Activated CD8-positive, alpha-beta memory T cell treated with anti-CD3 and anti-CD28 coated beads, Interleukin-2, amount 10 ng/mL, durations not matched to agents 7 days and 5 days (primary cell): ENCODE measurements at regions not wholly inside any gene's neighbourhood (a gene's known extent, or its start where the extent isn't known, plus 50 kb on each side); places are given as distances from the start of the nearest gene placed in this dataset.
"Not testable (repeated sequence)": the region's sequence is repeated elsewhere in the genome, so short reads cannot be mapped to it uniquely, and the experiment has no call there.

ENCODE experiments used
- ATAC-seq: fragments of 150-1000 bp; cut with Tn5 transposase; one replicate; pipeline ENCODE4 v1.10.0; 2021; ENCODE audit warnings: moderate library complexity
- CTCF ChIA-PET: fragments of 350-600 bp; sonication (Branson Sonifier 250); formaldehyde crosslinking; loops from one replicate; lab custom pipeline; 2021; ENCODE audit warnings: antibody characterized with exemption; lab: Charles Lee
- DNase-seq: peaks from one replicate; pipeline ENCODE4 v3.0.0-alpha.2; 2020
- H3K27ac Mint-ChIP-seq: one replicate; pipeline ENCODE4 v1.8.0; 2021; ENCODE audit warnings: mild to moderate bottlenecking, mixed read lengths
- H3K27me3 Mint-ChIP-seq: one replicate; pipeline ENCODE4 v1.8.0; 2021; ENCODE audit warnings: mixed read lengths
- H3K36me3 Mint-ChIP-seq: one replicate; pipeline ENCODE4 v1.8.0; 2021; ENCODE audit warnings: mild to moderate bottlenecking, mixed read lengths
- H3K4me1 Mint-ChIP-seq: one replicate; pipeline ENCODE4 v1.8.0; 2021; ENCODE audit warnings: mixed read lengths
- H3K4me3 Mint-ChIP-seq: one replicate; pipeline ENCODE4 v1.8.0; 2021; ENCODE audit warnings: mild to moderate bottlenecking, moderate library complexity, mixed read lengths
- H3K9me3 Mint-ChIP-seq: one replicate; pipeline ENCODE4 v1.8.0; 2022; ENCODE audit warnings: low read depth, mixed read lengths

DNA sequence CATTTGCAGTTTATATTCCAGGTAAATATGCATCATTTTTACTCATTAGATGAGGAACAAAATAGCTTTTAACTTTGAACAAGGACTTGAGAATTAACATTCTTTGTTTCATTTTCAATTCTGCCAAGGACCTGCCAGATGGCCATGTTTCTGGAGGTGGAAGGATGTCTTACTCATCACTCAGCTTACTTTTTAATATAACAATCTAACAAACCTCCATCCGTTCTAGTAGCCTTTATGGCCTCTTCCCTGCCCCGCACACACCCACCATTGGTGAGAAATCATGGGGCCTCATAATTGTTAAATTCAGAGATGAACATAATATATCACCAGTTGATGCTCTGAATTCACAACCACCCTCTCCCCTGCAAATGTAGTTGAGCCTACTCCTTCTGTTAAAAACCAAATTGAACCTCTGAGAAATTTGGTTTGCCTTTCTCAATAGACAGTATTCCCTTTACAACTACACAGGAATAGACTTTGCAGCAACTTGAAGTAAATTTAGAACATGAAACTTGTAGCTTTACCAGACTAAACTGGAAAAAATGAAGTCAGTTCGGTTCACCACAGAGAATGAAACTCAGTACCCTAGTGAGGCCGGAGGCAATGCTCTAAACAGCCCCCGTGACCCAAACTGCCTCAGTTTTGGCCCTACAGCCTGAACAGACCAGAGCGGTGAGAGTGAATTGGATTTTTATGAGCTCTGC is 50.1 kb upstream of the ACSL4 start:
- Mint-ChIP-seq H3K27ac (peak overlapping the region; percentile 97), H3K4me3 (peak overlapping the region; percentile 65), H3K4me1 (peaks cover 16% of the 10 kb centered on the region), H3K9me3 (no peaks in the 10 kb centered on the region), H3K27me3 (no peaks in the 10 kb centered on the region), H3K36me3 (peaks cover 4% of the 10 kb centered on the region)
- DNase-seq (peak; percentile 40), ATAC-seq (peak; percentile 78)
- CTCF ChIA-PET, result interaction anchor here (1.7 kb wide), 1 partner anchor 24 kb away, joined by 5 read pairs; no protein-coding TSS in a partner anchor

DNA sequence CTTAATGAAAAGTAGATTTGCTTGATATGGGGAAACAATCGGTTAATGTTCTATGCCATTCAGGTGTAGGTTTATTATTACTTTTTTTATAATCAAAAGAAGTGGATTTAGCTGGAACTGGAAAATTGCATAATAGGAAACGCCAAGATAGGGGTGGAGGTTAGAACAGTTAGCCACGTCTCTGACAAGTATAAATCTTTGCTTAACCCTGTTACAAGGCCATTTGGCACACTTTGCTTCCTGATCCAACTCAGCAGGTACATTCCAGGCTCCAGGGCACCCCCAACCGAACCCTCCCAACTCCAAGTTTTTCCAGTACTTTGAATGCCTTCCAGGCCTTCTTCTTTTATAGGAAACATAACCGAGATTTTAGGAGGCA is 50.6 kb upstream of the ACSL4 start:
- CTCF ChIA-PET, result interaction anchor here (1.7 kb wide), 1 partner anchor 24 kb away, joined by 5 read pairs; no protein-coding TSS in a partner anchor
- Mint-ChIP-seq H3K4me3 (no peak overlapping the region), H3K9me3 (no peaks in the 10 kb centered on the region), H3K36me3 (peaks cover 4% of the 10 kb centered on the region), H3K4me1 (peaks cover 16% of the 10 kb centered on the region), H3K27me3 (no peaks in the 10 kb centered on the region), H3K27ac (peak overlapping the region; percentile 97)
- ATAC-seq (no peak), DNase-seq (no peak)

DNA sequence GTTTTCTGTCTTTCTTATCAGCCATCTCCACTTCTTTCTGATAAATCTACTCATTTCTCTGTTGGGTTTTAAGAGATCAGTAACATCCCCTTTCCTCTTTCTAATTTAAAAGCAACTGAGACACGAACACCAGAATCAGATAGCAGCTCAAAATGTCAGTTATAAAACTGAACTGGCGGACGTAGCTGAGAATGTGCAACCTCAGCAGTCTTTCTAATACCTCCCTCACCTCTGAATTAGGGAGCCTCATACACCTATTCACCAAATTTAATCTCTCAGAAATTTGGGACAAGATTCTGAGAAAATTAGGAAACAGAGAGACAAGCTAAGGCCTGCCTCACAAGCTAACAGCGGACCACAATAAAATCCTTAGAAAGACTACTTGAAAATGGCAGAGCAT is 52.0 kb upstream of the ACSL4 start:
- Mint-ChIP-seq H3K9me3 (no peaks in the 10 kb centered on the region), H3K27ac (no peak overlapping the region), H3K4me3 (no peak overlapping the region), H3K4me1 (peaks cover 16% of the 10 kb centered on the region), H3K27me3 (no peaks in the 10 kb centered on the region), H3K36me3 (peaks cover 4% of the 10 kb centered on the region)
- DNase-seq, result no peak
- ATAC-seq, result no peak
- CTCF ChIA-PET, result interaction anchor here (1.3 to 1.4 kb wide), 2 partner anchors 35 to 72 kb away, joined by 3 read pairs; no protein-coding TSS in a partner anchor

DNA sequence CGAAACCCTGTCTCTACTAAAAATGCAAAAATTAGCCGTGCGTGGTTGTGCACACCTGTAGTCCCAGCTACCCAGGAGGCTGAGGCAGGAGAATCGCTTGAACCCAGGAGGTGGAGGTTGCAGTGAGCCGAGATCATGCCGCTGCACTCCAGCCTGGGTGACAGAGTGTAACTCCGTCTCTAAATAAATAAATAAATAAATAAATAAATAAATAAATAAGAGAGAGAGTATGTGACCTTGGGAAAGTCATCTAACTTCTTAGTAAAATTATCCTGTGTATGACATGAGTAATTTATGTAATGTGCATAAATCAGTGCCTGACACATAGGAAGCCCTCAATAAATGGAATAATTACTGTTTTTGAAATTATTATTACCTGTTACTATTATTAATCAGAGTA is 57.5 kb upstream of the ACSL4 start:
- H3K4me1 Mint-ChIP-seq, ATAC-seq, H3K9me3 Mint-ChIP-seq, H3K27me3 Mint-ChIP-seq, H3K4me3 Mint-ChIP-seq, DNase-seq, CTCF ChIA-PET, H3K36me3 Mint-ChIP-seq, H3K27ac Mint-ChIP-seq: not testable (repeated sequence)

DNA sequence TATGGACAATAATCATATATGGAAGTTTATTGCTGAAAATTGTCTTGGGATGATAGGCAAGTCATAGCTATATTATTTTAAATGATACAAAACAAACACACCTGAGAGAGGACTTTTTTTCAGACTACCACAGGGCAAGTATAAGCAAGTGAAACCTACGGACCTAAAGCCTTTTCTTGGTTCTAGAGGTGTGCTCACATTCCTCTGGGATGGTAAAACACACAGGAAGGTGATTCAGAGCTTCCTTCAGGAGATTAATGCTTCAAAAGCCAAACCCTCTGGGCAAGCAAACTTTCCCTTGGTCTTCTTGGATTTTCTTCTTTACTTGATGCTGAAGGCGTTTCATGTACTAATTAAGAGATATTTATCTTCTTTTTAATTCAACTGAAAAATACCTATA is 60.1 kb upstream of the ACSL4 start:
- no peaks in the 10 kb centered on the region for H3K9me3 Mint-ChIP-seq
- H3K27me3 Mint-ChIP-seq, result no peaks in the 10 kb centered on the region
- no peak for ATAC-seq
- peaks cover 5% of the 10 kb centered on the region for H3K4me1 Mint-ChIP-seq
- no peak for DNase-seq
- H3K36me3 Mint-ChIP-seq, result peaks cover 2% of the 10 kb centered on the region
- H3K27ac Mint-ChIP-seq, result no peak overlapping the region
- no peak overlapping the region for H3K4me3 Mint-ChIP-seq
- CTCF ChIA-PET, result no interaction called here

DNA sequence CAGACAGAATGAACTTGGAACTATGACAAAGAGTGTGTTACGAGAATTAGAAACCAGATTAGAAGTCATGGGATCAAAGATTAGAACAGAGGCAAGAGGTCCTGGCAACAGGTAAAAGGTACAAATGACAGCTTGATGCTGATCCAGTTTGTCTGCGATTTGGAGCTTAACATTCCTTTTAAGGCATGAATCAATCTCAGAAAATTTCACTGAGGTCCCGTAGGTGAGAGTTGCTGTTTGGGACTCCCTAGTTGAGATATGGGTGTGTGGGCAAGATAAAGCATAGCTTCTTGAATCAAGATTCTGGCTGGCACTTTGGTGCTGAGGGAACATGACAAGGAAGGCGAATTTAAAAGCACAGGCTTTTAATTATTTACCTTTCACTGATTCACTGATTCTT is 62.6 kb upstream of the ACSL4 start:
- Mint-ChIP-seq H3K4me3 (no peak overlapping the region), H3K27me3 (no peaks in the 10 kb centered on the region), H3K4me1 (peaks cover 5% of the 10 kb centered on the region), H3K27ac (no peak overlapping the region), H3K36me3 (peaks cover 2% of the 10 kb centered on the region), H3K9me3 (no peaks in the 10 kb centered on the region)
- DNase-seq (no peak), ATAC-seq (no peak)
- CTCF ChIA-PET, result no interaction called here

DNA sequence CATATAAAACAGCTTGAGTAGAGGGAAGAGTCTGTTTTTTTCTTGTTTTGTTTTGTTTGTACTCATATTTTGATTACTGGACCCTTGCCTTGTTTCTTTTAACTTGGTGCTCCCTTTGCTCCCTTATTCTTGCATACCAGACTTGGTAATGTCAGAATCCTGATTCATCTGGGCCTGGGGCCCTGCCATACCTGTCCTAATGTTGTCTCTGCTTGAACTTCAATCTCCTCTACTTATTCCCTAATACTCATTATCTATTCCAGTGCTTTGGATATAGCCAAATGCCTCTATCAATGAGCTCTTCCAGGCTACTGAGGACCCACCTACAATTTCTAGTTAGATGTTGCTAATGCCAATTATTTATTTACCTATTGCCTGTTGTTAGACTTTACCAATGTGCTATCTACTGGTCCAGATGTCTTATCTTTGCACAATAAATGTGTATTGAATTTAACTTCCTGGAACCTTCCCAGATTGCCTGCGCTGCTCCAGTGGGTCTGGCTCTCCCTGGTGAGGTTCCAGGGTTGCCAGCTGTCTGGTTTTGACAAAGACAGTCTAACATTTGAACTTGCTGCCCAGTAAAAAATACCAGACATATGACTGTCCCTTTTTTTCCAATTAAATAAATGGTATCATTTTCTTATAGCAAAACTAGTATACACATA is 64.4 kb upstream of the ACSL4 start:
- no peak for ATAC-seq

DNA sequence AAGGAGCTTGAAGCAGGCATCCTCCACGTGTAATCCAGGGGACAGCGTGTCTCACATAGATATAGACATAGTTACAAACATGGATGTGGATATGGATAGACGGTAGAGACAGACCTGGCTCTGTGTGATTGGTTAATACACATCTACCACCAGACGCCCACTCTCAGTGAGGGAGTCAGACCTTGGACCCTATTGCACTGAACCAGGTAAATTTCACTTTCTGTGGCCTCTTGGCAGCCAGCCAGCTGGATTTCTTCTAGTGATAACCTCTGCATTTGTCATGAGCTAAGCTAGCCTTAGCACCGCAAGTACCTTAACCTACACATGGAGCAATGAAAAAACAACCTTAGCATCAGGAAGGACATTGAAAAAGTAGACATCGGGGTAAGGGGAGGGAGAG is 79.2 kb upstream of the ACSL4 start:
- no peaks in the 10 kb centered on the region for H3K36me3 Mint-ChIP-seq
- H3K4me3 Mint-ChIP-seq, result no peak overlapping the region
- H3K4me1 Mint-ChIP-seq, result no peaks in the 10 kb centered on the region
- CTCF ChIA-PET, result no interaction called here
- no peak for DNase-seq
- H3K27me3 Mint-ChIP-seq, result peaks cover 3% of the 10 kb centered on the region
- ATAC-seq, result no peak
- H3K9me3 Mint-ChIP-seq, result no peaks in the 10 kb centered on the region
- no peak overlapping the region for H3K27ac Mint-ChIP-seq

More for the DNA sequence above, 64.4 kb upstream of the ACSL4 start:
- H3K4me1 Mint-ChIP-seq, result peaks cover 2% of the 10 kb centered on the region
- H3K4me3 Mint-ChIP-seq, result no peak overlapping the region
- H3K27ac Mint-ChIP-seq, result no peak overlapping the region
- CTCF ChIA-PET, result no interaction called here
- H3K9me3 Mint-ChIP-seq, result no peaks in the 10 kb centered on the region
- H3K27me3 Mint-ChIP-seq, result no peaks in the 10 kb centered on the region
- H3K36me3 Mint-ChIP-seq, result peaks cover 2% of the 10 kb centered on the region
- DNase-seq, result no peak

DNA sequence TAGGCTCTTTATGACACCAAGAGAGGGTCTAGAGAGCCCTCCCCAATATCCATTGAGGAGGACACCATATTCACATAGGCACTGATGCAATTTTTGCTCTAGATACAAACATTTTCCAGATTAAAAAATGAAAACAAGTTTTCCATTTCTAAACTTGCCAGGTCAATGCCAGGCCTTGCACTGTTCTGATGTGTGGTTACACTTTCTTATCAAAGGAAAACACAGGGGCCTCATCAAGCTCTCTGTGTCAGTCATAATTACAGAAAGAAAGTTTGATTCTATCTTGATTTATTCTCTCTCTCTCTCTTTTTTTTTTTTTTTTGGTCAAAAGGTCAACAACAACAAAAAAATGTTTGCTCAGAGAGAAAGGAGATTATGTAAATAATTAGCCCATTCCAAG is 80.2 kb upstream of the ACSL4 start:
- Mint-ChIP-seq H3K4me3 (no peak overlapping the region), H3K4me1 (no peaks in the 10 kb centered on the region), H3K9me3 (no peaks in the 10 kb centered on the region), H3K36me3 (no peaks in the 10 kb centered on the region), H3K27me3 (peaks cover 3% of the 10 kb centered on the region), H3K27ac (no peak overlapping the region)
- ATAC-seq (no peak), DNase-seq (no peak)
- CTCF ChIA-PET, result no interaction called here

DNA sequence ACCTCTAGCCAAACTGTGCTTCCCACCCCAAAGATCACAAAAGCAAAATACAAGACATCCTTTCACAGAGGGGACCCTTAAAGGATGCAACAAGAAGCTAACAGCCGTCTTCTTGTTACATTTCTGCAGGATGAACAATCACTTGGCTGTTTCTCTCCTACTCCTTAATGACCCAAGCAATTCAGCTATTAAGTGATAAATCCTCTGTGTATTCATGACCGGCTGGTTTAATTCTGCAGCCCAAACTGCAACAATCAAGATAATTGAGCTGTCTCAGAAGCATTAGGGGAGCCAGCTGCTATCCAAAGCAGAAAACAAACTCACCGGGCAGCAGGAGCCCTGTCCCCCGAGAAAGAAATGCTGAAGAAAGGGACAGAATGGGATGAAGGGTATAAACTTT is 85.9 kb upstream of the ACSL4 start:
- no peaks in the 10 kb centered on the region for H3K9me3 Mint-ChIP-seq
- no peaks in the 10 kb centered on the region for H3K36me3 Mint-ChIP-seq
- peaks cover 3% of the 10 kb centered on the region for H3K27me3 Mint-ChIP-seq
- H3K4me3 Mint-ChIP-seq, result no peak overlapping the region
- H3K4me1 Mint-ChIP-seq, result no peaks in the 10 kb centered on the region
- DNase-seq, result no peak
- H3K27ac Mint-ChIP-seq, result no peak overlapping the region
- CTCF ChIA-PET, result interaction anchor here (1.2 kb wide), 1 partner anchor 34 kb away, joined by 3 read pairs; no protein-coding TSS in a partner anchor
- no peak for ATAC-seq

DNA sequence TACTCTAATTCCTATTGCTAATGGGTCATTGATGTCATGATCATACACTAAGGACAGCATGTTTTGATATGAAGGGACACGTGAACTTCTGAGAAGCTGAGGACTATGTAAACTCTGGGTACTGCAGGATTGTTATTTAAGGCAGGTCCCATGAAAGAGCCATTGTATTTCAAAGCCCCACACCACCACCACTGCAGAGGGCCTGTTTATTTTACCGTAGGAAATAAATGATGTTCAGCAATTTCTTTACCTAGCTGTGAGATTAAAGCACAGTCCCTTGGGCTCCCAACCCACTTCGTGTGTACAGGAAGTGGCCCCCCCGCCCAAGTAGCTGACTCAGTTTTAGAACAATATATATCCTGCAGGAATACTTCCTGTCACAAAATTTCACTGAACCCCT is 89.8 kb upstream of the ACSL4 start:
- CTCF ChIA-PET, result no interaction called here
- DNase-seq (no peak), ATAC-seq (no peak)
- H3K27ac Mint-ChIP-seq, result no peak overlapping the region
- no peaks in the 10 kb centered on the region for H3K36me3 Mint-ChIP-seq
- H3K27me3 Mint-ChIP-seq, result no peaks in the 10 kb centered on the region
- no peaks in the 10 kb centered on the region for H3K9me3 Mint-ChIP-seq
- no peak overlapping the region for H3K4me3 Mint-ChIP-seq
- no peaks in the 10 kb centered on the region for H3K4me1 Mint-ChIP-seq

DNA sequence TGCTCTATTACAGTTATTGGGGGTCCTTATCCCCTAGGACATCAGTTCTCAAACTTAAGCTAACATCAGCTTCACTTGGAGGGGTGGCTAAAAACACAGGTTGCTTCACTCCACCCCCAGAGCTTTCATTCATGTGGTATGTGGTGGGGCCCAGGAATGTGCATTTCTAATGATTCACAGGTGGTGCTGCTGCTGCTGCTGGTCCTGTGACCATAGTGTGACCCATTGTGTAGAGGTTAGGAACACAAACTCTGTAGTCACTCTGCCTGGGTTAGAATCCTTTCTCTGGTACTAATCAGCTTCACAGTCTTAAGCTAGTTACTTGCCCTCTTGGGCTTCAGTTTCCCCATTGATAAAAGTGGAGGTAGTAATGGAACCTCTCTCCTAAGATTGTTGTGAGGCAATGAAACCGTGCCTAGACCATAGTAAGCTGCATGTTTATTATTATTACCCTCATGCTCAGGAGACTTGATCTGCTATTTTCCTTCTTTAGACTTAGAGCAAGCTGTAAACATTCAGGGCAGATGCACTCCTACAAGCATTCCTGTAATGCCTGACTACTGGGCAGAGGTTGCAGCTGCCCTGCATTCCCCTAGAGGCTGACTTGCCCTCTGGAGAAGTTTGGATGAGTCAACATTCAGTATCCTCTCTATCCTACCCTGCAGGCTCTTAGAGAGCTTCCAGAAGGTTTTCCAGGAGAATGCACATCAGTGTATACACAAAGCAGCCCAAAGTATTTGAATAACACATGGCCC is 94.1 kb upstream of the ACSL4 start:
- Mint-ChIP-seq H3K36me3 (no peaks in the 10 kb centered on the region), H3K27ac (no peak overlapping the region), H3K4me1 (no peaks in the 10 kb centered on the region), H3K9me3 (no peaks in the 10 kb centered on the region), H3K4me3 (no peak overlapping the region), H3K27me3 (no peaks in the 10 kb centered on the region)
- CTCF ChIA-PET, result no interaction called here
- ATAC-seq (no peak), DNase-seq (no peak)

DNA sequence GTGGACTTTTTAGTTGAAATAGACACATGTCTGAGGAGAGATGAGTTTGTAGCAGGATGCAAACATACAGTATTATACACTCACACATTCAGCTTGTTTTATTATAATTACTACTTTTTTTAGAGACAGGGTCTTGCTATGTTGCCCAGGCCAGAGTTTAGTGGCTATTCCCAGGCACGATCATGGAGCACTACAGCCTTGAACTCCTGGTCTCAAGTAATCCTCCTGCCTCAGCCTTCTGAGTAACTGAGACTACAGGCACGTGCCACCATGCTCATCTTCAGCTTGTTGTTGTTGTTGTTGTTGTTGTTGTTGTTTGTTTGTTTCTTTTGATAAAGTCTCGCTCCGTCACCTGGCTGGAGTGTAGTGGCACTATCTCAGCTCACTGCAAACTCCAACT is 94.7 kb upstream of the ACSL4 start:
- no peaks in the 10 kb centered on the region for H3K4me1 Mint-ChIP-seq
- CTCF ChIA-PET, result no interaction called here
- H3K9me3 Mint-ChIP-seq, result no peaks in the 10 kb centered on the region
- ATAC-seq, result no peak
- H3K27me3 Mint-ChIP-seq, result peaks cover 4% of the 10 kb centered on the region
- no peaks in the 10 kb centered on the region for H3K36me3 Mint-ChIP-seq
- no peak overlapping the region for H3K4me3 Mint-ChIP-seq
- no peak for DNase-seq
- no peak overlapping the region for H3K27ac Mint-ChIP-seq
